AG10803 (cell line): ENCODE measurements at regions not wholly inside any gene's neighbourhood (a gene's known extent, or its start where the extent isn't known, plus 50 kb on each side); places are given as distances from the start of the nearest gene placed in this dataset.

Source experiments
- DNase-seq: peaks from one replicate; pipeline ENCODE4 v3.0.0; 2010; ENCODE audit warnings: low read depth
- H3K4me3 ChIP-seq: 2 replicates; pipeline ENCODE4 v1.5.1; 2011; ENCODE audit warnings: mild to moderate bottlenecking, low read length, control low read depth
- CTCF ChIP-seq: conservative IDR thresholded peaks from 2 replicates; pipeline ENCODE4 v1.5.1; 2011; ENCODE audit warnings: mild to moderate bottlenecking, low read length, control low read depth, inconsistent platforms

- no peak for DNase-seq
- TF ChIP-seq CTCF: no peak
- no peak overlapping the region for H3K4me3 ChIP-seq
Observed at GRCh38 chr16:17529982-17530760, 59.4 kb upstream of the XYLT1 start.

- no peak for TF ChIP-seq CTCF
- no peak for DNase-seq
- H3K4me3 ChIP-seq: no peak overlapping the region
Observed at GRCh38 chr16:17526956-17527937, 56.5 kb upstream of the XYLT1 start.

GRCh38 chr16:17524656-17525055, 53.9 kb upstream of the XYLT1 start:
- TF ChIP-seq CTCF: no peak
- no peak overlapping the region for H3K4me3 ChIP-seq
- no peak for DNase-seq

GRCh38 chr16:17520561-17520960, 49.8 kb upstream of the XYLT1 start:
- DNase-seq: peak; percentile 77
- H3K4me3 ChIP-seq: no peak overlapping the region
- TF ChIP-seq CTCF: no peak
